ENCODE measurements at regions not wholly inside any gene's neighbourhood (a gene's known extent, or its start where the extent isn't known, plus 50 kb on each side); places are given as distances from the start of the nearest gene placed in this dataset.

DNA sequence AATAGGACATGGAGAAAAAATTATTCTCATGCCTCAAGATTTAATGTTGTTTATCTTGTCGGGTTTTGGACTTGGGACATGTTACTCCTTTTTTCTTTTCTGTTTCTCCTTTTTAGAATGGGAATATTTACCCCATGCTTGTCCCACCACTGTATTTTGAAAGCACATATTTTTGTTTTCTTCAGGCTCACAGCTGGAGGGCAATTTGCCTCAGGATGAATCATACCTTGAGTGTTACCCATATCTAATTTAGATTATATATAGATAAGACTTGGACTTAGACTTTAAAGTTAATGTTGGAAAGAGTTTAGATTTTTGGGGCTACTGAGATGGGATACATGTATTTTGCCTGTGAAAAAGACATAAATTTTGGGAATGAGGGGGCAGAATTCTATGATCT, 541.6 kb upstream of the MAN1A1 start:
- H3K9me2 ChIP-seq (ENCODE audit: insufficient read depth): no peaks in the 10 kb centered on the region; the same call in 1 of the 2 replicates
- H3K4me3 ChIP-seq: no peak overlapping the region
- no peaks in the 10 kb centered on the region for H3F3A ChIP-seq (replicated peaks; ENCODE audit: low read depth)
- no peak overlapping the region for H3K4me2 ChIP-seq
- Mint-ChIP-seq H3K36me3 (ENCODE audit: low read depth) (no peaks in the 10 kb centered on the region), H3K4me3 (no peak overlapping the region), H3K4me1 (no peaks in the 10 kb centered on the region; the same call in 2 of the 3 replicates), H3K27ac (no peak overlapping the region), H3K9me3 (no peaks in the 10 kb centered on the region; the same call in 2 of the 3 replicates), H3K27me3 (ENCODE audit: insufficient read depth, low read depth, poor library complexity) (peaks cover 2% of the 10 kb centered on the region)
- H3K79me2 ChIP-seq (replicated peaks; ENCODE audit: insufficient read depth): no peaks in the 10 kb centered on the region
- no peak overlapping the region for H2AFZ ChIP-seq
- no peaks in the 10 kb centered on the region for H4K20me1 ChIP-seq (replicated peaks; ENCODE audit: insufficient read depth)
- H3K4me1 ChIP-seq (ENCODE audit: insufficient read depth): no peaks in the 10 kb centered on the region
- no peak for TF ChIP-seq EZH2 (IDR thresholded peaks at IDR 0.05; ENCODE audit: low read depth, unreplicated experiment)
- TF ChIP-seq STAT1 (IDR thresholded peaks at IDR 0.05; ENCODE audit: unreplicated experiment): no peak
- TF ChIP-seq ZNF331 (CRISPR knock-in tag; IDR thresholded peaks at IDR 0.05; ENCODE audit: low read depth): no peak
- no peak for TF ChIP-seq EZH2phosphoT487 (IDR thresholded peaks at IDR 0.05; ENCODE audit: unreplicated experiment)
- TF ChIP-seq CREB1 (CRISPR knock-in tag; IDR thresholded peaks at IDR 0.05; ENCODE audit: low read depth): no peak
- TF ChIP-seq JUNB (IDR thresholded peaks at IDR 0.05; ENCODE audit: unreplicated experiment): no peak
- H3K27ac ChIP-seq (ENCODE audit: low read depth): no peak overlapping the region
- DNase-seq (ENCODE audit: low spot score): no peak
- ATAC-seq: no peak
- no peaks in the 10 kb centered on the region for H3K27me3 ChIP-seq (ENCODE audit: insufficient read depth)
- H3K36me3 ChIP-seq (ENCODE audit: insufficient read depth): no peaks in the 10 kb centered on the region

DNA sequence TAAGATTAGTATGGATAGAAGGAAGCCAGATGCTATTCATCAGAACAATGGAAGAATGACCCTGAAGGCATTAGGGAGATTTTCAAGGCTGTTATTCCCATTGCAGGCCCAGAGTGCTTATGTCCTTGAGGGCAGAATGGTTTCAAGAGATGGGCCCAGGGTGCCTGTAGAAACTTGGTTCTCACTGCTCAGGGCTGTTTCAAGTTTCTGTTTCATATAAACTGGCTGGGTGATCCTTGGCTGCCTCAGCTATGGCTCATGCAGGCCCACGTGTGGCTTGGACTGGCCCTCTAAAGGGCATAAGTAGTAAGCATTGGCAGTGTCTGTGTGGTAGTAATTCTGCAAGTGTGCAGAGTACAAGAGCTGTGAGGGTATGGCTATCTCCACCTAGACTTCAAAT, 540.9 kb upstream of the MAN1A1 start:
- Histone ChIP-seq H3K9me2 (ENCODE audit: insufficient read depth) (no peaks in the 10 kb centered on the region; the same call in 1 of the 2 replicates), H3F3A (replicated peaks; ENCODE audit: low read depth) (no peaks in the 10 kb centered on the region), H2AFZ (no peak overlapping the region), H3K27ac (ENCODE audit: low read depth) (no peak overlapping the region), H3K4me3 (no peak overlapping the region), H3K79me2 (replicated peaks; ENCODE audit: insufficient read depth) (no peaks in the 10 kb centered on the region), H3K27me3 (ENCODE audit: insufficient read depth) (no peaks in the 10 kb centered on the region), H4K20me1 (replicated peaks; ENCODE audit: insufficient read depth) (no peaks in the 10 kb centered on the region), H3K36me3 (ENCODE audit: insufficient read depth) (no peaks in the 10 kb centered on the region), H3K4me2 (no peak overlapping the region), H3K4me1 (ENCODE audit: insufficient read depth) (no peaks in the 10 kb centered on the region)
- DNase-seq (ENCODE audit: low spot score): no peak
- H3K36me3 Mint-ChIP-seq (ENCODE audit: low read depth): no peaks in the 10 kb centered on the region
- no peaks in the 10 kb centered on the region; the same call in 2 of the 3 replicates for H3K4me1 Mint-ChIP-seq
- no peak overlapping the region for H3K27ac Mint-ChIP-seq
- ATAC-seq: no peak
- no peak overlapping the region for H3K4me3 Mint-ChIP-seq
- TF ChIP-seq NANOG (IDR thresholded peaks at IDR 0.05; ENCODE audit: borderline replicate concordance) (no peak), POLR2AphosphoS5 (IDR thresholded peaks at IDR 0.05; ENCODE audit: low read depth) (no peak), EZH2phosphoT487 (IDR thresholded peaks at IDR 0.05; ENCODE audit: unreplicated experiment) (no peak), JUNB (IDR thresholded peaks at IDR 0.05; ENCODE audit: unreplicated experiment) (no peak), ZNF331 (CRISPR knock-in tag; IDR thresholded peaks at IDR 0.05; ENCODE audit: low read depth) (no peak), CREB1 (CRISPR knock-in tag; IDR thresholded peaks at IDR 0.05; ENCODE audit: low read depth) (no peak), EZH2 (IDR thresholded peaks at IDR 0.05; ENCODE audit: low read depth, unreplicated experiment) (no peak), STAT1 (IDR thresholded peaks at IDR 0.05; ENCODE audit: unreplicated experiment) (no peak), ZNF114 (CRISPR knock-in tag; IDR thresholded peaks at IDR 0.05) (no peak)
- TF ChIP-seq, protein P1, sequence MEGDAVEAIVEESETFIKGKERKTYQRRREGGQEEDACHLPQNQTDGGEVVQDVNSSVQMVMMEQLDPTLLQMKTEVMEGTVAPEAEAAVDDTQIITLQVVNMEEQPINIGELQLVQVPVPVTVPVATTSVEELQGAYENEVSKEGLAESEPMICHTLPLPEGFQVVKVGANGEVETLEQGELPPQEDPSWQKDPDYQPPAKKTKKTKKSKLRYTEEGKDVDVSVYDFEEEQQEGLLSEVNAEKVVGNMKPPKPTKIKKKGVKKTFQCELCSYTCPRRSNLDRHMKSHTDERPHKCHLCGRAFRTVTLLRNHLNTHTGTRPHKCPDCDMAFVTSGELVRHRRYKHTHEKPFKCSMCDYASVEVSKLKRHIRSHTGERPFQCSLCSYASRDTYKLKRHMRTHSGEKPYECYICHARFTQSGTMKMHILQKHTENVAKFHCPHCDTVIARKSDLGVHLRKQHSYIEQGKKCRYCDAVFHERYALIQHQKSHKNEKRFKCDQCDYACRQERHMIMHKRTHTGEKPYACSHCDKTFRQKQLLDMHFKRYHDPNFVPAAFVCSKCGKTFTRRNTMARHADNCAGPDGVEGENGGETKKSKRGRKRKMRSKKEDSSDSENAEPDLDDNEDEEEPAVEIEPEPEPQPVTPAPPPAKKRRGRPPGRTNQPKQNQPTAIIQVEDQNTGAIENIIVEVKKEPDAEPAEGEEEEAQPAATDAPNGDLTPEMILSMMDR (conservative IDR thresholded peaks at IDR 0.05; ENCODE audit: low read depth in 2 of 2): no peak
- TF ChIP-seq, protein P2, sequence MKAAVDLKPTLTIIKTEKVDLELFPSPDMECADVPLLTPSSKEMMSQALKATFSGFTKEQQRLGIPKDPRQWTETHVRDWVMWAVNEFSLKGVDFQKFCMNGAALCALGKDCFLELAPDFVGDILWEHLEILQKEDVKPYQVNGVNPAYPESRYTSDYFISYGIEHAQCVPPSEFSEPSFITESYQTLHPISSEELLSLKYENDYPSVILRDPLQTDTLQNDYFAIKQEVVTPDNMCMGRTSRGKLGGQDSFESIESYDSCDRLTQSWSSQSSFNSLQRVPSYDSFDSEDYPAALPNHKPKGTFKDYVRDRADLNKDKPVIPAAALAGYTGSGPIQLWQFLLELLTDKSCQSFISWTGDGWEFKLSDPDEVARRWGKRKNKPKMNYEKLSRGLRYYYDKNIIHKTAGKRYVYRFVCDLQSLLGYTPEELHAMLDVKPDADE (IDR thresholded peaks at IDR 0.05): no peak
- TF ChIP-seq, protein P3, sequence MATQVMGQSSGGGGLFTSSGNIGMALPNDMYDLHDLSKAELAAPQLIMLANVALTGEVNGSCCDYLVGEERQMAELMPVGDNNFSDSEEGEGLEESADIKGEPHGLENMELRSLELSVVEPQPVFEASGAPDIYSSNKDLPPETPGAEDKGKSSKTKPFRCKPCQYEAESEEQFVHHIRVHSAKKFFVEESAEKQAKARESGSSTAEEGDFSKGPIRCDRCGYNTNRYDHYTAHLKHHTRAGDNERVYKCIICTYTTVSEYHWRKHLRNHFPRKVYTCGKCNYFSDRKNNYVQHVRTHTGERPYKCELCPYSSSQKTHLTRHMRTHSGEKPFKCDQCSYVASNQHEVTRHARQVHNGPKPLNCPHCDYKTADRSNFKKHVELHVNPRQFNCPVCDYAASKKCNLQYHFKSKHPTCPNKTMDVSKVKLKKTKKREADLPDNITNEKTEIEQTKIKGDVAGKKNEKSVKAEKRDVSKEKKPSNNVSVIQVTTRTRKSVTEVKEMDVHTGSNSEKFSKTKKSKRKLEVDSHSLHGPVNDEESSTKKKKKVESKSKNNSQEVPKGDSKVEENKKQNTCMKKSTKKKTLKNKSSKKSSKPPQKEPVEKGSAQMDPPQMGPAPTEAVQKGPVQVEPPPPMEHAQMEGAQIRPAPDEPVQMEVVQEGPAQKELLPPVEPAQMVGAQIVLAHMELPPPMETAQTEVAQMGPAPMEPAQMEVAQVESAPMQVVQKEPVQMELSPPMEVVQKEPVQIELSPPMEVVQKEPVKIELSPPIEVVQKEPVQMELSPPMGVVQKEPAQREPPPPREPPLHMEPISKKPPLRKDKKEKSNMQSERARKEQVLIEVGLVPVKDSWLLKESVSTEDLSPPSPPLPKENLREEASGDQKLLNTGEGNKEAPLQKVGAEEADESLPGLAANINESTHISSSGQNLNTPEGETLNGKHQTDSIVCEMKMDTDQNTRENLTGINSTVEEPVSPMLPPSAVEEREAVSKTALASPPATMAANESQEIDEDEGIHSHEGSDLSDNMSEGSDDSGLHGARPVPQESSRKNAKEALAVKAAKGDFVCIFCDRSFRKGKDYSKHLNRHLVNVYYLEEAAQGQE (IDR thresholded peaks at IDR 0.05; ENCODE audit: unreplicated experiment): no peak
- H3K27me3 Mint-ChIP-seq (ENCODE audit: insufficient read depth, low read depth, poor library complexity): peaks cover 2% of the 10 kb centered on the region
- no peaks in the 10 kb centered on the region; the same call in 2 of the 3 replicates for H3K9me3 Mint-ChIP-seq
